NCI-H1048 (cell line): ENCODE measurements at regions not wholly inside any gene's neighbourhood (a gene's known extent, or its start where the extent isn't known, plus 50 kb on each side); places are given as distances from the start of the nearest gene placed in this dataset.

Source experiments
- DNase-seq: peaks from one replicate; lab custom pipeline; 2025; lab: John Stamatoyannopoulos, UW

DNA sequence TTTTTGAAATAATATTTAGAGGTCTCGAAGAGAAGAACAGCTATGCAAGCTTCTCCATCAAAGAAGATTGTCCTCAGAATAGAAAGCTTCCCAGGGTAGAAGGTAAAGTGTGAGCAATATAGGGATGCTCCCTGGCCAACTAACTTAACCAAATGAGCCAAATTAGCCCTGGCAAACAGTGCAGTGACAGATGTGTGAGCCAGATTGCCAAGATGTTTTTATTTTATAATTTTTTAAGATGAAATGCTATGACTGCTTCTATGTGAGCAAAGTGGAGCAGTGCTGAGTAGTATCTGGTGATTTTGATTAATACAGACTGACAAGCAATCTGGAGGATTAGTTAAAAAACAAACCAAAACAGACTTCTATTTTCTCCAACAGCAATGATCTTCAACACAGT is 202.1 kb downstream of the NOVA1 start:
- no peak for DNase-seq

DNA sequence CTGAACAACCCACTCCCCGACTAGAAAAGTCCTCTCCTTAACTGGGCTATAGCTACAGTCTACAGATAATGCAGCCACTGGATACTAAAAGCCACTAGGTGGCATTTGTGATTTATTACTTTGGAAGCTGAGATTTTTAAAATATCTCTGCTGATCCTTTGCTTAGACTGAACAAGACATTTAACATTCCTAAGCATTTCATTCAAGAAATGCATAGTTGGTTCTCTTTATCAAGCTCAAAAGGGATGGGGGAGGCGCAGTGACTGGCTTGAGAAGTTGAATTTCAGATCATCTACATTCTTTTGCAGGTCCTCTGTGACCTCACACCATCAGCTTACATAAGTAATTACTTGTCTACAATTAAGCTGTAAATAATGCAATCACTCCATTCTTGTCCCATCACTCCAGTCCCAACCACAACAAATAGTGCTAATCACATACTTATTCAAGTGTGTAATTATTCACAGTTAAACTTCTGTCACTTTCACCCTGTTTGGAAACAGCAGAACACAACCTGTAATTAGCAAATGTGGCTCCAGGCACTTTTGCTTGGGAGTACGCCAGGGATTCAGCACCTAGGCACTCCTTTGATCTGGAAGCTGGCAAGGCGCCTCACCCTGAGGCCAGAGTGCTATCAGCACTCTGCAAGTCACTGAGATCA is 203.6 kb downstream of the NOVA1 start:
- no peak for DNase-seq

DNA sequence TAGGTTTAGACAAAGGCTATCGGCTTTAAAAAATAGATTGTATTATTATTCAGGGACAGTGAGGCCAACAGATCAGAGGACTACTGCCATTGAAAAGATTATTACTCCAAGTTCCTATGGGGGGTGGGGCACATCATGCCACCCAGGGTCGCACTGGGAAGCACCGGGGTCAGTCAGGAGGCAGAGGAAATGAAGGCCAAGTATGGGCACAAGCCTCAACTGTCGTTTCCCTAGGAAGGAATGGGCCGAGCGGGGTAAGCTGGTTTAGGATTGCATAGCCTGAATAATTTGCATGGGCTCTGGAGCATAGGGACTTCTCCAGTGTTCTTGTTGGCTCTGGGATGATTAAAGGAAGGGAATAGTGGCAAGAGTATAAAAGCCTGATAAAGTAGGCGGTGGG is 205.3 kb downstream of the NOVA1 start:
- DNase-seq = no peak

DNA sequence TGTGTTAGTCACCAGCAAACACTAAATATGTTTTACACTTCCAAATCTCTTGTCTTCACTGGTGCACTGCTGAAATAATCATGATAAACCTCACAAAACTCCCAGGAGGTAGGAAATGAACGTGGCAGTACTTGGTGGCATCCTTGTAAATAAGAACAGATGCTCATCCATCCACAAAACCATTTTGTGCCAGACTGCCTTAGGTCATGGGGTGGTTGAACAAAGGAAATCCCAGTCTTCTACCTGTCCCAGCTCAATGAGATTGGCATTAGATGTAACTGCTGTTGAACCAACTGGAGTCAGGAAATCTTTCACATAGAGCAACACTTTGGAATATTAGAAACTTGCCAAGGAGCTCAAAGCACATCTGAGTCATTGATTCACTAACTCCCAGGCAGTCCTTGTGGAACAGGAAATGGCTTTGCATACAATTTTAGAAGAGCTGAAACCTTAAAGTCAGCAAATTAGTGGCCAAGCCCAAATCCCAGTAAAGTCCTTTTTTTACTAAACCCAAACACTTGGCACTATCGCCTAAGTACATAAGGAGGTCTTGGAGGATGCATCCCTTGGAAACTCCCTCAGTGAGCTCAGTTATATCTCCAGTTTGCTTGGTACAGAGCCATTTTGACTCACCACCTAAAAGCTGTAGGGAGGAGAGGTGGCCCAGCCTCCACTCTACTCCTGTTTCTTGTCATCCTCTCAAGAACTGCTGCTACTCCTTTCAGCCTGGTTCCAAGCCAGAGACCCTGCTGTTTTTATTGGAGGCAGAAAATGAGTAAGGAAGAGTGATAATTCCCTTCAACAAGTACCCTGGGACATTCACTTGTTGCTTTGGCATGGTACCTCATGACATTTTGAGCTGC is 208.0 kb downstream of the NOVA1 start:
- no peak for DNase-seq

DNA sequence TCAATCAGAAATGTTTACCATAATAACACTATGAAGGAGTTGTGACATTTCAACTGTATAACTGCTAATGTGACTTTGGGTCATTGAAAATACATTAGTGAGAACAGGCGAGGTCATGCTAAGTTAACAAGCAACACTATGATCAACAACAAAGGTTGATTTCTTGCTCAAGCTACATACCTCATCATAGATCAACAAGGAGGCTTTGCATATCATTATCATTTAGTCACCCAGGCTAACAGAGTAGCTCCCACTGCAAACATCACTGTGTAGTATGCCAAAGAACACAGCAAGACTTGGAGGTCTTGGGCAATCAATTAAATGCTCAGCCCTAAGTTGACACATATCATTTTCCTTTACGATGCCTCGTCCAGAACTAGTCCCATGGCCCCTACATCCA is 212.5 kb downstream of the NOVA1 start:
- no peak for DNase-seq

DNA sequence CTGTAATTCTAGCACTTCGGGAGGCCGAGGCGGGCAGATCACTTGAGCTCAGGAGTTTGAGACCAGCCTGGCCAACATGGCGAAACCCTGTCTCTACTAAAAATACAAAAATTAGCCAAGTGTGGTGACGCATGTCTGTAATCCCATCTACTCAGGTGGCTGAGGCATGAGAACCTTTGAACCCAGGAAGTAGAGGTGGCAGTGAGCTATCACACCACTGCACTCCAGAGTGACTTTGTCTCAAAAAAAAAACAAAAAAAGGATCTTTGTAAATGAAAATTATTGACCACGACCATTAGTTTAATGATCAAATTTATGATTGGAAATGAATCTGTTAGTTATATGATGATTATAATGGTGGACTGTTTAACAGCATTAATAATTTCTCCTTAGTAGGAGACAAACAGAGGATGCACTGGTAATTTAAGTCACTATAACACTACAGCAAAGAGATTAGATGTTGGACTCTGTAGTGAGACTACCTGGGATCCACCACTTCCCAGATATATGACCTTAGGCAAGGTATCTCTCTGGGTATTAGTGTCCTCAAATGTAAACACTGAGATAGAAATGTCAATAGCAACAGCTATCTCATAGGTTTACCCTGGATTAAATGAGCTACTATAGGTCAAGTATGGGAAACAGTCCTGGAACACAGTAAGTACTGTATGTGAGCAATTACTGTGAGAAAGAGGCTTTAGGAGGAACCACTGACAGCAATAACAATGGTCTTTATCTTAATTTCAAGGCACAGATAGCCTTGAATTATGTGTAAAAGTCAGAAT is 214.7 kb downstream of the NOVA1 start:
- no peak for DNase-seq

DNA sequence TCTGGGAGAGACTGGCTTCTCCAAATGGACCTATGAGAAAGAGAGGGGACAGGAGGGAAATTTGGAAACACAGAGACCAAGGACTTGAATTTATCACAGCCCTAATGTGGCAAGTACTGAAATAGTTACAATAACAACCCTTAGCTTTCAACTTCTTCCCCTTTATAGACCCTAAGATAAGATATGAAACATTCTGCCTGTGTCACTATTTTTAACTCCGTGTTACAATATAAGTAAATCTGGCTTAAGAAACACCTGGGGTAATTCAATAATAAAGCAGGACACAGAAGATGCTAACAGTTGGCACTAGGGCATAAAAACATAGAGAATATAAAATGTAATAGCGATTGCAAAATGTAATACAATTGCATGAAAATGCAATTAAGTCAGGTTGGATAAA is 216.4 kb downstream of the NOVA1 start:
- DNase-seq = no peak

DNA sequence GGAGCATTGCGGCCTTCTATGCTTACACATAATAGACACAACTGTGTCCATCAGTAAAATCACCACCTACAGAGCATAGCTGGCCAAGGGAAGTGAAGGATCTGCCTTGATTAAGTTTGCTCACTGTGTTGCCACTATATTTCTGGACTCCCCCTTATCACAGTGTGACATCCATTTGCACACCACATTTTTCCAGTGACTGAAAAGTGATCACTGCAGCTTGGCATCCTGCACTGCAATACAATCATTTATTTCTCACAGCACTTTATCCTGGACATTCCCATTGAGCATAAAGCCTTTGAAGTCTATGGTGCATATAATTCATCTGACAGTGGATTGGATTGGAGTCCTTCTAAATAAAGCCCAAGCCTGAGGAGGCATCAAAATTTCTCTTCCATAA is 217.2 kb downstream of the NOVA1 start:
- DNase-seq = no peak

DNA sequence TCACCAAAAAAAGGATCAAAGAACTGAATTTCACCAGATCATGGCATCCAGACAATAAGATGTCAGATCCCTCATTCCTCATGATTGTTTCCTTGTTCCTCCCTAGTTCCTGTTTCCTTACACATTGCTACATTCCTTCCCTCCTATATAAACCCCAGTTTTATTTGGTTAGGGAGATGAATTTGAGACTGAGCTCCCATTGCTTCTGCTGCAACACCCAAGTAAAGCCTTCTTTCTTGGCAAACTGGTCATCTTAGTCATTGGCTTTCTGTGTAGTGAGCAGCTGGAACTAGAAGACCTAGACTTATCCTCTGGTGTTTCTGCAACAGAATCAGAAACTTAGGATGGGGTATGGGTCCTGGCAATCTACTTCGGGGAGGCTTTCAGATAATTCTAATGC is 217.9 kb downstream of the NOVA1 start:
- DNase-seq = no peak

DNA sequence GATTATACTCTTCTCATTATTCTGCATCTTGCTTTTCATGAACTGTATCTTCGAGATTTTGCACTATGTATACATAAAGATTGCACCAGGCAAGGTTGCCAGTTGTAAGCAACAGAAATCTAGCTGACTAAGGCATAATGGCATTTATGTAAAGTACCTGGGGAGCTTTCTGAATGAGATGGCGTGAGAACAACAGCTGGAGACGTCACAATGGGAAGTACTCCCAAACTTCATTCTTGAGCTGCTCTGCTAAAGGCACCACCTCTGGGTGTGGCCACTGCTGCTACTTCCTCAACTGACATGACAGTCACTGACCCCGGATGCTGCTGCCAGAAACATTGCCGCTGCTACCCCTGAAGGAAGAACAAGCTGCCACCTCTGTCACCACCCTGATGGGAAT is 220.7 kb downstream of the NOVA1 start:
- no peak for DNase-seq

DNA sequence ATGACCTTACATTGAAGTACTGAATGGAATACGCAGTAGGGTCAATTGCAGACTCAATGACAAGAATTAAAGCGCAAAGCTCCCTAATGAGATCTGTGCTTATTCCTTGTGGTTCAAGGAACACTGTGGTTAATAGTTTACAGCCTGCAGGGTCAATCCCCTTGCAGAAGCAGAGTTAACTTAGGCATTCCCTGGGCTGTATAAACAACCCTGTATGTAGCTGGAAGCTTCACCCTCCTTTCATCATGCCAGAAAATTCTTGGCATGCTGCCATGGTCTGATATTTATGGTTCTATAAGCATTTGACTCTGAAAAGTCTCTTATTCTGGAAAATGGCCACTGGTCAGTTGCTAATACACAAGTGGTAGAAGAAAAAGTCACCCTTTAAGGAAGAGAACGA is 227.7 kb downstream of the NOVA1 start:
- no peak for DNase-seq

DNA sequence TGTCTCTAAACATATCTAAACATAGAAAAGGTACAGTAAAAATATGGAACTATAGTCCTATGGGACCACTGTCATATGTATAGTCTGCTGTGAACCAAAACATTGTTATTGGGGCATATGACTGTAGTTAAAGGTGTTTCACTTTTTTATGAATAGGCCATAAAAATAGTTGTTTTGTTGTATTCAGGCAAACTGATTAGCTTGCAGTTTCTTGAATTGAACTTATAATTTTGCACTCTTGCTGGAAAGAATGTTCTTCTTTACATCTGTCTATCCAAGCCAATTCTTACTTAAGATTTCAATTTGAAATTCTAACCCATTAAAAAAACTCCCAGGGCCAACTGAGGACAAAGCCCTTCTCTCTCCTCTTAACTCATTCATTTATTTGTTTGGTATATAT is 234.1 kb downstream of the NOVA1 start:
- no peak for DNase-seq

DNA sequence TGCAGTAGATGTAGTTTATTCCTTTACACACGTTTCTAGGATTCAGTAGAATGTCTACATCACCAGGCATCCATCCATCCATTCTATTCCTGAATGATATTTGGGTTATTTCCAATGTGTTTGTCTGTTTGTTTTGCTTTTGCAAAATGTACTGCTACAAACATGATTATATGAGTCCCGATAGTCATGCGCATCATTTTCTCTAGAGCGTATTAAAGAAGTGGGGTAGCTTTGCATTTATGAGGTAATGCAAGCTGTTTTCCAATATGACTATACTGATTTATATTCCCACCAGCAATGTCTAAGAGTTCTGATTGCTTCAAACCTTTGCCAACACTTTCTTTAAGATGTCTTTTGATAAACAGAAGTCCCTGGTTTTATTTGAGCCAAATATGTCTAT is 253.2 kb downstream of the NOVA1 start:
- DNase-seq = no peak

DNA sequence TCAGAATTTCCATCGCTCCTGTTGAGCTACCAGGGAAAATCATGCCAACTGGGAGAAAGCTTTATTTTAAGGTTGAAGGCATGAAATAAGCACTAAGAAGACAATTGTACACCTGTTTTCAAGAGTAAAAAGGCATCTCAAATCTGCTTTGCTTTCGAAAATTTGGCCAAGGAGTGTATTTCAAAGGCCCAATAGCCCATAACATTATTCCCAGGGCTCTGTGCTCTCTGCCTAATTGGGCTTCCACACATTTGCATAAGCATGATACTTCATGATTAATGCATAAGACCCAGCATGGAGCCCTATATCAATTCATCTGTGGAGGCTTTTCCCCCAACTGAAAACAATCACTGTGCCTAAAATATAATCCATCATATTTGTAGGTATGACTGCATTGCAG is 258.5 kb downstream of the NOVA1 start:
- no peak for DNase-seq

DNA sequence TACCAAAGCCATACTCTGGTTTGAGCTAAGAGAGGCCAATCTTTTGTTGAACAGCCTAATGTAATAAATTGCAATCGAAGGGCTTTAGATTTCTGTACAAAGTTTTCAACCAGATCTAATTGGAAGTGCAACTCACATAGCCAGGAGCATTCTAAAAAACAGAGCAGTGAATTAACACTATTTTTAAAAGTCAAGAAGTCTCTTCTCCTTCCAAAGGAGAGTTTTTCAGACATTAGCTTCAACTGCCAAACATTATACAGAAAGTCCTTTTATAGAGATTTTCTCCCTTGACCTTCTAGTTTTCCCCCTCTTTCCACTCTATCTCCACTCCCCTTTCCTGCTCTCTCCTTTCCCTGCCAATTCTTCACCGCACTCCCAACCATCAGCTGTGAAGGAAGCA is 259.6 kb downstream of the NOVA1 start:
- DNase-seq = no peak

DNA sequence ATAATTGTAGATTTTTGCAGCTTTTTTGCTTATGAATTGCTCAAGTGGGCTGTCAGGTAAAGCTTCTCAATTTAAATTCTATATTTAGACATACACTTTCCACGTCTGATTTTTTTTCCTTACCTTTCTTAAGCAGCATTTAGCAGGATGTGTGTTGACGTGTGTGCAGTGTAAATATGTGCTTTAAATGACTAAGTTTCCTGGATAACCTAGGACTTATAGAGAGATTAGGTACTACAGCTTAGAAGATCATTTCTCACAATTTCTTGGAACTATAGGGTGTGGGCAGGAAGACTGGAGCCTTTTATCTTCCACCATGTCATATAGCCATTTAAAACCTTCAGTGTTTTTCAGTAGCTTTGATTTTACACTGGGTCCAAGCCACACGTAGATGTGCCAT is 263.5 kb downstream of the NOVA1 start:
- no peak for DNase-seq

DNA sequence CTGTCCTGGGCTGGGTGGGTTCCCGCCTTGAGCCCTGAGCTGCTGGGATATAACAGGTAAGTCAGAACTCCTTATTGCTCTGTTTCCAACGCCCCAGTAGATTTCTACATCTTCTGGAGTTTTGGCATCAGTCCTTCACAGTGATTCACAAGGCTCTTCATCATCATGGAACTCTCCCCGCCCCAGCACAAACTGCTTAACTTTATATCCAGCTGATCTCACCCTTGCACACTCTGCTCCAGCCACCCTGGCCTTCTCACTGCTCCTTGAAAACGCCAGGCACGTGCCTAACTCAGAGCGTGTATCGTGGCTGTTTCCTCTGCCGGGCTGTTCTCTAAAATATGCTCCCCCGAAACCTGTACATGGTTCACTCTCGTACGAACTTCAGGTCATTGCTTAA is 264.9 kb downstream of the NOVA1 start:
- DNase-seq = no peak

DNA sequence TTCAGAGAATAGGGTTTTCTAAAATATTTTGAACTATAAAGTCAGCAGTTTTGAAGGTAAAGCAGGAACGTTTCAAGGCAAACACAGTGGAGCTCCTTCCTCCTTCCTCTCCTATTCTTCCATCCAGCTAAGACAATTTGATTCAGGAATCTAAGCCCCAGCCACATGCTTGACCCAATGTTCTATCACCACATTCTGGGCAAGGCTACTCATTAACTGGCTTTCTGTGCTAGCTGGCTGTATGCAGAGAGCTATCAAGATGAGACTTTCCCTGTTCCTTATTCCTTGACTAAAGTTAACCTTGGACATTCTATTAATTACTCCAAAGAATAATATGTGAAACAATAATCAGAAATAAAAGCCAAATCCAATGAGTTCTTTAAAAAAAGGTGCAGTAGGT is 266.9 kb downstream of the NOVA1 start:
- no peak for DNase-seq

DNA sequence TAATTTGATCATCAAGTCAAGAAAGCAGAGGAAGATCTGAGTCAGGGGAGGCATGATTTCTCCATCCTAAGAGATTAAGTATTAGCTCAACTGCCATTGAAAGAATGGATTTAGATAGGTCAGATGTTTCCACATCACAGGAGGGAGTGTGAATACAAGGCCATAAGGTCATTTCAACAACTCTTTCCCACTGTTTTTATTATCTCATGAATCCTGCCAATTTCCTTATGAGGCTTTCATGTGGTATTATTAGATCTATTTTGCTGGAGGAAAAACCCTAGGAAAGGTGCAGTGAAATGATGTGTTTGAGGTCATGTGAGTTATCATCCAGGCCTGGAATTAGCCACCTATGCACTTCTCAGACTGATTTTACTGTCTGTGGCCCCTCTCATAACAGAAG is 269.0 kb downstream of the NOVA1 start:
- no peak for DNase-seq

DNA sequence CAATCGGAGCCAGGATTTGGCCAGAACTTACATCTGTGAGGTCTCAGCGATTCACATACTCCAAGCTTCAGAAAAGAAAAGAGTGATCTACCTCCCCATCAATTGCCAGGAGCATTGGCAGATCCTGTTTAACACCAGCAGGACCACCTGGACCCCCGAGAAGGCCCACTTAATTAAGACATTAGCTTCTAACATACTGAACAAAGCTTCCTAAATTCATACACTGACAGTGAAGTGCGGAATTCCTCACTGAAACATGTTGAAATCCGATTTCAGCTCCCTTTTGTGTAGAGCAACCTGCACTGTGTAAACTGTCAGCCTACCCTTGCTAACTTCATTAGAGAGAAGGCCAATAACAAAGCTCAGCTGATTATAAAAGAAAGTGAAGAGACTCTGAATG is 274.0 kb downstream of the NOVA1 start:
- DNase-seq = no peak

DNA sequence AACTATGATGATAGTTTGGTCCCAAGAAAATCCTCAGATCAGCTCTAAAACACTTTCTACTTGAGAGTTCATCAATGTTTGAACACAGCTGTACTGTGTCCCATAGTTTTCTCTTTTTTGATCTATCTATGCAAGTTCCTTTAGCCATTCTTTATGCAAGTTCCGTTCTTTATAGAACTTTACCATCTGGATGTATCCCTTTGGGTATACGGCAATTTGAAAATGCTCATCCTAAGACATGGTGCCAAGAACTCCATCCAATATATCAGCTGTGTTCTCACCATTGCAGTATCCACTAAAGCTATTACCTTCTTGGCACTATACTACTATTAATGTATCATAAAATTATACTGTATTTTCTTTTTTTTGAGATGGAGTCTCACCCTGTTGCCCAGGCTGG is 276.9 kb downstream of the NOVA1 start:
- no peak for DNase-seq

DNA sequence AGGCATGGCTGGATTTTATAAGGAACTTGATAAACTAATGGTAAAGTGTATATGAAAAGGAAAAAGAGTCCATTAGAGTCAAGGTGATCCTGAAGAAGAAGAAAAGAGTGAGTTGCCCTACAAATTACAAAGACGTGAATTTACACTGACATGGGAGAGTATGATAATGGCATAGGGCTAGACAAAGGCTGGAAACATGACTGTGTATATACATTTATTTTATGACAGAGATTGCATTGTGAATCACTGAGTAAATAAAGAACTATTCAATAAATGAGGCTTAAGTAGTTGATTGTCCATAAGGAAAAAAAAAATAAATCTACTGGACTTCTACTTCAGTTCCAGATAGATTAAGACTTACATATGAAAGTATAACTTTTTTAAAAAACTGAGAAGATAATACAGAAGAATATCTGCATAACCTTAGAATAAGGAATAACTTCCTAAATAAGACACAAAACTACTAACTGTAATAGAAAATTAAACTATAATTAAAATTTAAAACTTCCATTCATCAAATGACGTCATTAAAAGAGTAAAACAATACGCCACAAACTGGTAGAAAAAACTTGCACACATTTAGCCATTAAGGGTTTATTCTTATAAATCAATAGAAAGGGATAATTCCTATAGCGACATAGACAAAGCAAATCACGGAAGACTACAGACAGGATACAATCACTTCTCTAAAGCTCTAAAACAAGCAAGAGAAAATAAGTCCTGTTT is 278.5 kb downstream of the NOVA1 start:
- DNase-seq = no peak
